Neuronal stem cell (in vitro differentiated cells): ENCODE measurements at regions not wholly inside any gene's neighbourhood (a gene's known extent, or its start where the extent isn't known, plus 50 kb on each side); places are given as distances from the start of the nearest gene placed in this dataset.

ENCODE experiments used
- DNase-seq: peaks from one replicate; pipeline ENCODE4 v3.0.0-alpha.2; 2013; ENCODE audit warnings: low spot score
- H2AFZ ChIP-seq: one replicate; pipeline ENCODE4 v1.6.1; 2013; ENCODE audit warnings: mild to moderate bottlenecking, low read length, inconsistent platforms
- H2AK5ac ChIP-seq: 2 replicates; pipeline ENCODE4 v1.6.1; 2013; ENCODE audit warnings: low read depth, mild to moderate bottlenecking, inconsistent platforms, low read length, moderate library complexity, mixed read lengths
- H2BK120ac ChIP-seq: 2 replicates; pipeline ENCODE4 v1.6.1; 2013; ENCODE audit warnings: low read depth, mild to moderate bottlenecking, inconsistent platforms, low read length, moderate library complexity, mixed read lengths
- H2BK12ac ChIP-seq: one replicate; pipeline ENCODE4 v1.6.1; 2013; ENCODE audit warnings: low read length, inconsistent platforms
- H2BK15ac ChIP-seq: 2 replicates; pipeline ENCODE4 v1.6.1; 2013; ENCODE audit warnings: mild to moderate bottlenecking, low read length, inconsistent platforms, mixed read lengths
- H2BK5ac ChIP-seq: one replicate; pipeline ENCODE4 v1.6.1; 2013; ENCODE audit warnings: inconsistent platforms, mild to moderate bottlenecking, low read length, moderate library complexity
- H3K14ac ChIP-seq: one replicate; pipeline ENCODE4 v1.6.1; 2013; ENCODE audit warnings: low read length, inconsistent platforms
- H3K18ac ChIP-seq: 2 replicates; pipeline ENCODE4 v1.6.1; 2013; ENCODE audit warnings: low read length, inconsistent platforms
- H3K23ac ChIP-seq: 2 replicates; pipeline ENCODE4 v1.6.1; 2013; ENCODE audit warnings: low read depth, mild to moderate bottlenecking, mixed read lengths, low read length, inconsistent platforms; ENCODE audit not compliant: poor library complexity
- H3K27ac ChIP-seq: replicated peaks from 3 replicates; pipeline ENCODE4 v1.5.1; 2013; ENCODE audit warnings: low read length, inconsistent platforms
- H3K27me3 ChIP-seq, 3 experiments: 2 replicates each; pipeline ENCODE4 v1.6.1; 2013; ENCODE audit warnings: low read length in 3 of 3, mild to moderate bottlenecking in 2 of 3, inconsistent platforms in 1 of 3, low read depth in 1 of 3, mixed read lengths in 1 of 3, moderate library complexity in 1 of 3; ENCODE audit not compliant: control insufficient read depth in 3 of 3, insufficient read depth in 3 of 3
- H3K36me3 ChIP-seq, 2 donors: replicated peaks in 1 of 2; 2 replicates each; pipeline ENCODE4 v1.6.1; 2013; ENCODE audit warnings: low read length in 2 of 2; ENCODE audit not compliant: control insufficient read depth in 2 of 2, insufficient read depth in 2 of 2
- H3K4ac ChIP-seq: 2 replicates; pipeline ENCODE4 v1.6.1; 2013; ENCODE audit warnings: inconsistent platforms, mild to moderate bottlenecking, low read length, moderate library complexity
- H3K4me1 ChIP-seq, 2 donors: 1 replicate in 1 of 2; 2 replicates in 1 of 2; pipeline ENCODE4 v1.6.1; 2013; ENCODE audit warnings: low read length in 2 of 2, low read depth in 1 of 2; ENCODE audit not compliant: control insufficient read depth in 2 of 2, insufficient read depth in 1 of 2
- H3K4me2 ChIP-seq: one replicate; pipeline ENCODE4 v1.6.1; 2013; ENCODE audit warnings: mild to moderate bottlenecking, low read length, inconsistent platforms; ENCODE audit not compliant: insufficient read depth, poor library complexity, severe bottlenecking
- H3K4me3 ChIP-seq, 2 donors: 2 replicates each; pipeline ENCODE4 v1.5.1; 2013; ENCODE audit warnings: low read length in 2 of 2, mild to moderate bottlenecking in 2 of 2, inconsistent platforms in 1 of 2, moderate library complexity in 1 of 2
- H3K79me1 ChIP-seq: one replicate; pipeline ENCODE4 v1.6.1; 2013; ENCODE audit warnings: low read depth, mild to moderate bottlenecking, inconsistent platforms, low read length, moderate library complexity
- H3K9ac ChIP-seq: one replicate; pipeline ENCODE4 v1.6.1; 2013; ENCODE audit warnings: mild to moderate bottlenecking, low read depth, low read length, inconsistent platforms; ENCODE audit not compliant: poor library complexity
- H3K9me3 ChIP-seq, 2 donors: replicated peaks in 1 of 2; 2 replicates each; pipeline versions ENCODE3 to v1.6.1; 2013; ENCODE audit warnings: low read length in 2 of 2, mild to moderate bottlenecking in 2 of 2, inconsistent platforms in 1 of 2, low read depth in 1 of 2, mixed read lengths in 1 of 2, moderate library complexity in 1 of 2; ENCODE audit not compliant: control insufficient read depth in 2 of 2, insufficient read depth in 1 of 2
- H4K8ac ChIP-seq: one replicate; pipeline ENCODE4 v1.6.1; 2013; ENCODE audit warnings: low read depth, mild to moderate bottlenecking, inconsistent platforms, low read length, moderate library complexity
- H4K91ac ChIP-seq: one replicate; pipeline ENCODE4 v1.6.1; 2013; ENCODE audit warnings: low read length, low read depth, mild to moderate bottlenecking, inconsistent platforms; ENCODE audit not compliant: poor library complexity
- WGBS, 2 donors: extraction: QIAGEN DNeasy Blood & Tissue Kit; methylation state at CpG; one replicate each; pipeline ENCODE4 v1.1.7; 2013; ENCODE audit warnings: missing lambda C conversion rate in 2 of 2, mixed read lengths in 1 of 2; ENCODE audit not compliant: insufficient read length in 2 of 2, insufficient replicate concordance in 1 of 2; ENCODE audit errors: extremely low coverage in 2 of 2; 5-methylcytosine and 5-hydroxymethylcytosine counted together

GRCh38 chr2:83017366-83018090 lies 1441.6 kb downstream of the SUCLG1 start:
- no peak overlapping the region for H3K23ac ChIP-seq
- no peak overlapping the region for H2AFZ ChIP-seq
- H2BK120ac ChIP-seq = no peak overlapping the region
- H3K27me3 ChIP-seq = no peaks in the 10 kb centered on the region
- H3K79me1 ChIP-seq = no peaks in the 10 kb centered on the region
- no peak overlapping the region for H3K4me2 ChIP-seq
- no CpG with 5 or more reads among the region's 2 CpGs for WGBS, 2 donors
- no peak overlapping the region for H3K27ac ChIP-seq
- no peak overlapping the region for H2AK5ac ChIP-seq
- H3K9ac ChIP-seq = no peak overlapping the region
- no peak for DNase-seq
- no peak overlapping the region for H3K18ac ChIP-seq
- H2BK12ac ChIP-seq = no peak overlapping the region
- H3K4ac ChIP-seq = no peak overlapping the region
- no peak overlapping the region for H3K14ac ChIP-seq
- H3K4me1 ChIP-seq = no peaks in the 10 kb centered on the region
- H4K91ac ChIP-seq = no peak overlapping the region
- H2BK15ac ChIP-seq = no peak overlapping the region
- no peak overlapping the region for H4K8ac ChIP-seq
- H2BK5ac ChIP-seq = no peak overlapping the region
- no peaks in the 10 kb centered on the region for H3K9me3 ChIP-seq
- no peak overlapping the region for H3K4me3 ChIP-seq
- H3K36me3 ChIP-seq = no peaks in the 10 kb centered on the region

- no peaks in the 10 kb centered on the region for H3K4me1 ChIP-seq
- H3K4ac ChIP-seq = no peak overlapping the region
- H3K79me1 ChIP-seq = no peaks in the 10 kb centered on the region
- H3K27ac ChIP-seq = no peak overlapping the region
- no CpG with 5 or more reads among the region's 8 CpGs for WGBS, 2 donors
- H2BK120ac ChIP-seq = no peak overlapping the region
- no peaks in the 10 kb centered on the region for H3K9me3 ChIP-seq
- DNase-seq = no peak
- no peaks in the 10 kb centered on the region for H3K27me3 ChIP-seq
- H2AFZ ChIP-seq = no peak overlapping the region
- no peak overlapping the region for H3K18ac ChIP-seq
- no peaks in the 10 kb centered on the region for H3K36me3 ChIP-seq
- H3K14ac ChIP-seq = no peak overlapping the region
- no peak overlapping the region for H2BK15ac ChIP-seq
- H3K23ac ChIP-seq = no peak overlapping the region
- H2BK12ac ChIP-seq = no peak overlapping the region
- no peak overlapping the region for H2AK5ac ChIP-seq
- no peak overlapping the region for H3K4me2 ChIP-seq
- no peak overlapping the region for H3K4me3 ChIP-seq
- H2BK5ac ChIP-seq = no peak overlapping the region
- H4K8ac ChIP-seq = no peak overlapping the region
- no peak overlapping the region for H3K9ac ChIP-seq
- no peak overlapping the region for H4K91ac ChIP-seq
Measured at GRCh38 chr2:83016343-83017110, 1442.6 kb downstream of the SUCLG1 start.

- Histone ChIP-seq H3K9me3 (no peaks in the 10 kb centered on the region), H4K8ac (no peak overlapping the region)
- WGBS, 2 donors = no CpG with 5 or more reads among the region's 1 CpG
Measured at GRCh38 chr2:83015900-83016299, 1443.2 kb downstream of the SUCLG1 start.

GRCh38 chr2:83015035-83015715 lies 1443.9 kb downstream of the SUCLG1 start:
- H3K18ac ChIP-seq = no peak overlapping the region
- H2BK15ac ChIP-seq = no peak overlapping the region
- H3K14ac ChIP-seq = no peak overlapping the region
- no peak overlapping the region for H2BK12ac ChIP-seq
- WGBS, 2 donors = no CpG with 5 or more reads among the region's 2 CpGs
- H3K9me3 ChIP-seq = no peaks in the 10 kb centered on the region
- H4K91ac ChIP-seq = no peak overlapping the region
- DNase-seq = no peak
- H3K4ac ChIP-seq = no peak overlapping the region
- no peak overlapping the region for H3K9ac ChIP-seq
- no peak overlapping the region for H3K4me2 ChIP-seq
- H3K4me1 ChIP-seq = no peaks in the 10 kb centered on the region
- no peak overlapping the region for H2AFZ ChIP-seq
- no peak overlapping the region for H2BK120ac ChIP-seq
- no peak overlapping the region for H4K8ac ChIP-seq
- H3K4me3 ChIP-seq = no peak overlapping the region
- H3K27me3 ChIP-seq = no peaks in the 10 kb centered on the region
- no peaks in the 10 kb centered on the region for H3K79me1 ChIP-seq
- H3K27ac ChIP-seq = no peak overlapping the region
- no peak overlapping the region for H3K23ac ChIP-seq
- H3K36me3 ChIP-seq = no peaks in the 10 kb centered on the region
- H2AK5ac ChIP-seq = no peak overlapping the region
- H2BK5ac ChIP-seq = no peak overlapping the region

More at GRCh38 chr2:83015900-83016299, 1443.2 kb downstream of the SUCLG1 start:
- no peaks in the 10 kb centered on the region for H3K79me1 ChIP-seq
- H3K4me2 ChIP-seq = no peak overlapping the region
- no peak overlapping the region for H3K4ac ChIP-seq
- no peaks in the 10 kb centered on the region for H3K27me3 ChIP-seq
- H2AK5ac ChIP-seq = no peak overlapping the region
- no peak for DNase-seq
- no peak overlapping the region for H3K4me3 ChIP-seq
- H3K36me3 ChIP-seq = no peaks in the 10 kb centered on the region
- no peak overlapping the region for H2BK120ac ChIP-seq
- H3K14ac ChIP-seq = no peak overlapping the region
- no peak overlapping the region for H3K18ac ChIP-seq
- H3K4me1 ChIP-seq = no peaks in the 10 kb centered on the region
- no peak overlapping the region for H2BK15ac ChIP-seq
- no peak overlapping the region for H4K91ac ChIP-seq
- H2BK12ac ChIP-seq = no peak overlapping the region
- no peak overlapping the region for H2AFZ ChIP-seq
- no peak overlapping the region for H2BK5ac ChIP-seq
- H3K27ac ChIP-seq = no peak overlapping the region
- H3K9ac ChIP-seq = no peak overlapping the region
- no peak overlapping the region for H3K23ac ChIP-seq
